ENCODE measurements at regions not wholly inside any gene's neighbourhood (a gene's known extent, or its start where the extent isn't known, plus 50 kb on each side); places are given as distances from the start of the nearest gene placed in this dataset.

DNA sequence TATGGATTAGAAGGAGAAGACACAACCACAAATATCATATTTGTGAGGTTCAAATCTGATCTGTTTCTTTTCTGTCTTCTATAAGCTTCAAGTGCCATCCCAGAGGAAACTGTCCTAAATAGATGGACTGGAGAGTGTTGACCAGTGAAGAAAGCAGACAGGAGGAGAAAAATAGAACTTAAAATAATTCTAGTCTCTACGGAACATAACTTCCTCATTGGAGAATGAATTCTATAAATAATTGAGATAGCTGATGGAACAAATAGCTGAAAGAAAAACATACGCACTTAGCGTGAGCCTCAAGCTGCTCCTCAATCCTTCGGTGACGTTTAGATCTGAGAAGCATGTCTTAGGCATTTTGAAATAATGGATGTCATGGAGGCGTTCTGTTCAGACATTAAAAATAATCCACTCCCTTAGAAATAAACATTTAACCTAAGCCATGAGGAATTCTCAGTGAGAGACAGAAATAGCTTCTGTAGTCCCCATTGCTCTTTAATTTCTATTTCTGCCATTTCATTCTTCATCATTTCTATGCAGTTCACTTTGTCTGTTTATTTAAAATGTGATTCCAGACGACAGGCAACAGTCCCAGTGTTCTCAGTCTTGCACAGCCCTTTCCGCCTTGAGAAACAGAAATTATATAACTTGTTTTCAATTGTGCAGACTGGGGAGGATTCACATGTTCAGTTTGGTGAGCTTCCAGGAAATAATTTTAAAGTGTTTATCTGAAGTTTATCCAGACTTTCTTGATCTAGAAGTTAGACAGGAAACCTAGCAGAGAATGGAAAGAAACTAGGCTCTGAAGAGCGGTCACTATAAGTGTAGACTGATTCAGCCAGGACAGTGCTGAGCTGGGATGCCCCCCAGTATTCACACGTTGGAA is 97.3 kb downstream of the NR1D2 start:
- no peak for TF ChIP-seq POLR2A (IDR thresholded peaks at IDR 0.05)
- TF ChIP-seq, protein P1, sequence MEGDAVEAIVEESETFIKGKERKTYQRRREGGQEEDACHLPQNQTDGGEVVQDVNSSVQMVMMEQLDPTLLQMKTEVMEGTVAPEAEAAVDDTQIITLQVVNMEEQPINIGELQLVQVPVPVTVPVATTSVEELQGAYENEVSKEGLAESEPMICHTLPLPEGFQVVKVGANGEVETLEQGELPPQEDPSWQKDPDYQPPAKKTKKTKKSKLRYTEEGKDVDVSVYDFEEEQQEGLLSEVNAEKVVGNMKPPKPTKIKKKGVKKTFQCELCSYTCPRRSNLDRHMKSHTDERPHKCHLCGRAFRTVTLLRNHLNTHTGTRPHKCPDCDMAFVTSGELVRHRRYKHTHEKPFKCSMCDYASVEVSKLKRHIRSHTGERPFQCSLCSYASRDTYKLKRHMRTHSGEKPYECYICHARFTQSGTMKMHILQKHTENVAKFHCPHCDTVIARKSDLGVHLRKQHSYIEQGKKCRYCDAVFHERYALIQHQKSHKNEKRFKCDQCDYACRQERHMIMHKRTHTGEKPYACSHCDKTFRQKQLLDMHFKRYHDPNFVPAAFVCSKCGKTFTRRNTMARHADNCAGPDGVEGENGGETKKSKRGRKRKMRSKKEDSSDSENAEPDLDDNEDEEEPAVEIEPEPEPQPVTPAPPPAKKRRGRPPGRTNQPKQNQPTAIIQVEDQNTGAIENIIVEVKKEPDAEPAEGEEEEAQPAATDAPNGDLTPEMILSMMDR (IDR thresholded peaks at IDR 0.05), result no peak
- TF ChIP-seq POLR2AphosphoS5 (IDR thresholded peaks at IDR 0.05), result peak in 2 of 3 donors; percentile 41 to 49

All from stomach (tissue), 4 donors.